ENCODE measurements at regions not wholly inside any gene's neighbourhood (a gene's known extent, or its start where the extent isn't known, plus 50 kb on each side); places are given as distances from the start of the nearest gene placed in this dataset.

GRCh38 chr14:104371917-104372316 is 207.6 kb upstream of the C14orf180 start:
- TF ChIP-seq POLR2A (IDR thresholded peaks at IDR 0.05; ENCODE audit: low read length), result no peak
- no peak for TF ChIP-seq GATA1 (IDR thresholded peaks at IDR 0.05; ENCODE audit: low read depth, low read length)

All from erythroblast (primary cell).